GM23248 (cell line): ENCODE measurements at regions not wholly inside any gene's neighbourhood (a gene's known extent, or its start where the extent isn't known, plus 50 kb on each side); places are given as distances from the start of the nearest gene placed in this dataset.

Source experiments
- DNase-seq: peaks from one replicate; pipeline ENCODE4 v3.0.0-alpha.2; 2015
- H2AFZ ChIP-seq: fragments of 200-600 bp; sonication (generic); 2 replicates; pipeline ENCODE4 v1.6.1; 2016; ENCODE audit warnings: antibody characterized with exemption
- H3F3A ChIP-seq: fragments of 200-600 bp; sonication (generic); 2 replicates; pipeline ENCODE4 v1.6.1; 2016; ENCODE audit warnings: mild to moderate bottlenecking, antibody characterized with exemption, mixed run types; ENCODE audit not compliant: insufficient read depth
- H3K27ac ChIP-seq: fragments of 200-600 bp; sonication (generic); 2 replicates; pipeline ENCODE4 v1.5.1; 2016; ENCODE audit warnings: mild to moderate bottlenecking
- H3K27me3 ChIP-seq: fragments of 200-600 bp; sonication (generic); replicated peaks from 2 replicates; pipeline ENCODE4 v1.6.1; 2016; ENCODE audit warnings: mild to moderate bottlenecking; ENCODE audit not compliant: insufficient read depth
- H3K36me3 ChIP-seq: fragments of 200-600 bp; sonication (generic); 2 replicates; pipeline ENCODE4 v1.6.1; 2016; ENCODE audit warnings: low read depth, mild to moderate bottlenecking
- H3K4me1 ChIP-seq: fragments of 200-600 bp; sonication (generic); 2 replicates; pipeline ENCODE4 v1.6.1; 2016; ENCODE audit warnings: mild to moderate bottlenecking; ENCODE audit not compliant: insufficient read depth
- H3K4me2 ChIP-seq: fragments of 200-600 bp; sonication (generic); one replicate; pipeline ENCODE4 v1.6.1; 2016; ENCODE audit warnings: mild to moderate bottlenecking; ENCODE audit not compliant: unreplicated experiment
- H3K4me3 ChIP-seq: fragments of 200-600 bp; sonication (generic); 2 replicates; pipeline ENCODE4 v1.5.1; 2016; ENCODE audit warnings: mild to moderate bottlenecking
- H3K79me2 ChIP-seq: fragments of 200-600 bp; sonication (generic); 2 replicates; pipeline ENCODE4 v1.6.1; 2016; ENCODE audit warnings: mild to moderate bottlenecking; ENCODE audit not compliant: insufficient read depth
- H3K9ac ChIP-seq: fragments of 200-600 bp; sonication (generic); 2 replicates; pipeline ENCODE4 v1.6.1; 2016; ENCODE audit warnings: mild to moderate bottlenecking
- H3K9me2 ChIP-seq: fragments of 200-600 bp; sonication (generic); 2 replicates; pipeline ENCODE4 v1.6.1; 2016; ENCODE audit warnings: mixed run types, mild to moderate bottlenecking, moderate library complexity; ENCODE audit not compliant: insufficient read depth
- H3K9me3 ChIP-seq: fragments of 200-600 bp; sonication (generic); one replicate; pipeline ENCODE4 v1.6.1; 2017; ENCODE audit warnings: low read depth
- H4K20me1 ChIP-seq: fragments of 200-600 bp; sonication (generic); 2 replicates; pipeline ENCODE4 v1.6.0; 2016; ENCODE audit not compliant: insufficient read depth
- EZH2 ChIP-seq: fragments of 200-600 bp; sonication (generic); IDR thresholded peaks from 2 replicates; pipeline ENCODE4 v1.6.1; 2018; ENCODE audit warnings: antibody characterized with exemption, mild to moderate bottlenecking; ENCODE audit not compliant: insufficient read depth, poor library complexity, severe bottlenecking
- EZH2phosphoT487 ChIP-seq: fragments of 200-600 bp; sonication (generic); IDR thresholded peaks from 2 replicates; pipeline ENCODE4 v1.6.1; 2018; ENCODE audit warnings: antibody characterized with exemption, moderate library complexity, mild to moderate bottlenecking, low read depth; ENCODE audit not compliant: insufficient read depth
- WGBS, 2 experiments: methylation state at CpG; one replicate each; pipeline ENCODE4 v1.1.6; 2015 to 2017; ENCODE audit warnings: low lambda C conversion rate in 2 of 2, low coverage in 1 of 2; ENCODE audit errors: missing lambda C conversion rate in 2 of 2; 5-methylcytosine and 5-hydroxymethylcytosine counted together
- in situ Hi-C: fragments of 300-500 bp; cut with MboI; formaldehyde crosslinking; loops from 2 replicates; pipeline ENCODE4 v1.15.0; 2020

DNA sequence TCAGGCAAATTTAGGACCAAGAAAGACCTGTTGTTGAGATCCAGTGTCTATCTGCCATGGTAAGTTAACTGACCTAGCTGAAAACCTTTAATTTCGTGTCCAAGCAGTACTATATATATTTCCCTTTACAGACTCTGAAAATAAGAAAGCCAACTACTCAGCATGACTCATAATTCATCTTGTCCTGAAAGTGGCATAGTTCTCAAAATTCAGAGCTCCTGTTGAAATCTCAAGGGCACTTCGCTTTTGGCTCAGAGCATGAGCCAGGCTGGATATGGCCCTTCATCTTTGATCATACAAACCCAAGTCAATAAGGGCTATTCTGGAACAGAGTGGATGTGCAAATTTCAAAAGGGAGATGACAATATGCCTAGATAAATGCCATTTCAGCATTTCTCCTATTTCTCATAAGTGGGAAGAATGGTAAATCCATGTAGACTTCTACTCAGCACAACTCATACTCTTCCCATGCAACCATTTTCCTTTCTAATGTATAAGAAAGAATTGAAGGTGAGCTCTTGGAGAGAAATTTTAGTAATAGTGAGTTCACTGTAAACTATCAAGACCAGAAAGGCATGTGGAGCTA, 567.9 kb upstream of the DAB2 start:
- no peaks in the 10 kb centered on the region for H3F3A ChIP-seq
- in situ Hi-C loops: no loop called here
- TF ChIP-seq EZH2phosphoT487 (no peak), EZH2 (no peak)
- peak; percentile 11 for DNase-seq
- no peaks in the 10 kb centered on the region for H3K9me2 ChIP-seq
- H2AFZ ChIP-seq: no peak overlapping the region
- H3K27me3 ChIP-seq: no peaks in the 10 kb centered on the region; the same call in 1 of the 2 replicates
- no peaks in the 10 kb centered on the region for H3K36me3 ChIP-seq
- no peaks in the 10 kb centered on the region for H3K9me3 ChIP-seq
- no peak overlapping the region for H3K27ac ChIP-seq
- no peak overlapping the region for H3K4me3 ChIP-seq
- H3K4me2 ChIP-seq: no peak overlapping the region
- H3K9ac ChIP-seq: no peak overlapping the region
- no peaks in the 10 kb centered on the region for H3K4me1 ChIP-seq
- H3K79me2 ChIP-seq: no peaks in the 10 kb centered on the region
- 62 to 69% methylated on average over 2 of the region's 2 CpGs for WGBS, 2 experiments
- no peaks in the 10 kb centered on the region for H4K20me1 ChIP-seq

DNA sequence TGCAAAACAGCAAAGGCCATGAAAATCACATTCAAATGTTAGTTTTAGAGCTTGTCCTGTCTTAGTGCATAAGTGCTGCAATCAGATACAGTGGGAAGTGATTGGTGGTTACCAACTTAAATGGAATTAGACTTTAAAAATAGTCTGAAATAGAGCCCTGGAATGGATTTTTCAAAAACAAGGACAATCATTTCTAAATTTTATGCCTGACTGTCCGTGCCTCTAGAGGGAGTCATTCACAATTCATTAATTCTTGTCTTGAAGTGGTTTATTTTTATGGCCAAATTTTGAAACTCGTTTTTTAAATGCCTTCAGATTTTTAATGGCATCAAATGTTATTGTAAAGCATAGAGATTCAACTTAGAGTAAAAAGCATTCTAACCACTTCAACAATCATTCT, 561.8 kb upstream of the DAB2 start:
- Histone ChIP-seq H3K27me3 (no peaks in the 10 kb centered on the region; the same call in 1 of the 2 replicates), H2AFZ (no peak overlapping the region), H3K9me2 (no peaks in the 10 kb centered on the region), H3K9me3 (no peaks in the 10 kb centered on the region), H3K4me2 (no peak overlapping the region), H3K4me1 (no peaks in the 10 kb centered on the region), H3K36me3 (no peaks in the 10 kb centered on the region), H3F3A (no peaks in the 10 kb centered on the region), H3K79me2 (no peaks in the 10 kb centered on the region), H3K27ac (no peak overlapping the region), H3K9ac (no peak overlapping the region), H4K20me1 (no peaks in the 10 kb centered on the region), H3K4me3 (no peak overlapping the region)
- WGBS, 2 experiments: 8 to 10% methylated on average over 2 of the region's 2 CpGs
- DNase-seq: peak; percentile 5
- no peak for TF ChIP-seq EZH2phosphoT487
- no peak for TF ChIP-seq EZH2
- in situ Hi-C loops: no loop called here

DNA sequence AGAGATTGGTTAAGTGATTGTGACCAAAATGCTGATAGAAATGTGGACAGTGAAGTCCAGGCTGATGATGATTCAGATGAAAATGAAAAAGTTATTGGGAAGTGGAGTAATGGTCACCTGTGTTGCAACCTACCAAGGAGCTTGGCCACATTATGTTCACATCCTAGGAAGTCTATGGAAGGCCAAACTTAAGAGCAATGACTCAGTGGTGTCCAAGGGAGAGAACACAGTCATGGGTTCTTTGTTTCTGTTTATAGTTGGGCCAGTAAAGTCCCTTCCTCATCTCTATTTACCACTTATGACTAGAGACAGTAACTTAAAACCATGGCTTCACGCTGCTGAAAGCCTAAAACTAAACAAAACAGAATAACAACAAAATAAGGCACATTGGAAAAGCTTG, 555.3 kb upstream of the DAB2 start:
- no peak overlapping the region for H3K9ac ChIP-seq
- DNase-seq: peak; percentile 1
- H3K36me3 ChIP-seq: no peaks in the 10 kb centered on the region
- no peaks in the 10 kb centered on the region for H4K20me1 ChIP-seq
- WGBS, 2 experiments: 55 to 59% methylated on average over 1 of the region's 1 CpG
- H3K4me2 ChIP-seq: no peak overlapping the region
- H3F3A ChIP-seq: no peaks in the 10 kb centered on the region
- no peaks in the 10 kb centered on the region for H3K9me3 ChIP-seq
- in situ Hi-C loops: no loop called here
- H3K79me2 ChIP-seq: no peaks in the 10 kb centered on the region
- H3K27ac ChIP-seq: no peak overlapping the region
- TF ChIP-seq EZH2phosphoT487: no peak
- TF ChIP-seq EZH2: no peak
- H3K27me3 ChIP-seq: no peaks in the 10 kb centered on the region
- H2AFZ ChIP-seq: no peak overlapping the region
- H3K4me3 ChIP-seq: no peak overlapping the region
- H3K9me2 ChIP-seq: no peaks in the 10 kb centered on the region
- H3K4me1 ChIP-seq: no peaks in the 10 kb centered on the region

DNA sequence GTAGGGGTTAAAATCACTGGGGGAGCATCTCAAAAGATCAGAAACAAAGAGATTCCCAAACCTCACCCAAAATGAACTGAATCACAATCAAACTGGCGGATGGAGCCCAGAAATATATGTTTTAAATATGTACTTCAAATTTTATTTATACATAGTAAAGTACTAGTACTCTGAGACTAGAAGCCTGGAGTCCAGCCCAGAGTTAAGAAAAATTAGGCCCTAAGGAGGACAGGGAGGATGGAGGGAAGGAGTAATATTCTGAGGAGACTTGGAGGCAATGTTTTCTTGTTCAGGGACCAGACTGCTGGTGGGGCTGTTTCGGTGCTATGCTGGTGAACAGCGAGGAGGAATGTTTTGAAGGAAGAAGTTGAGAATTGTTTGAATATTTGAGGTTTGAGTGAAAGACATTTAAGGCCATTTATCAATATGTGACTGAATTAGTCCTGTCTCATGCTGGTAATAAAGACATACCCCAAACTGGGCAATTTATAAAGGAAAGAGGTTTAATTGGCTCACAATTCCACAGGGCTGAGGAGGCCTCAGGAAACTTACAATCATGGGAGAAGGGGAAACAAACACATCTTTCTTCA, 552.4 kb upstream of the DAB2 start:
- no peak overlapping the region for H2AFZ ChIP-seq
- no peaks in the 10 kb centered on the region for H3K9me3 ChIP-seq
- H3K79me2 ChIP-seq: no peaks in the 10 kb centered on the region
- no peak overlapping the region for H3K4me3 ChIP-seq
- H4K20me1 ChIP-seq: no peaks in the 10 kb centered on the region
- in situ Hi-C loops: no loop called here
- no peak overlapping the region for H3K4me2 ChIP-seq
- H3K9me2 ChIP-seq: no peaks in the 10 kb centered on the region
- H3K36me3 ChIP-seq: no peaks in the 10 kb centered on the region
- DNase-seq: peak; percentile 0
- H3K27ac ChIP-seq: no peak overlapping the region
- H3F3A ChIP-seq: no peaks in the 10 kb centered on the region
- WGBS, 2 experiments: 50 to 59% methylated on average over 3 of the region's 3 CpGs
- TF ChIP-seq EZH2 (no peak), EZH2phosphoT487 (no peak)
- no peak overlapping the region for H3K9ac ChIP-seq
- no peaks in the 10 kb centered on the region for H3K4me1 ChIP-seq
- no peaks in the 10 kb centered on the region for H3K27me3 ChIP-seq
